B cell (primary cell): ENCODE measurements at regions not wholly inside any gene's neighbourhood (a gene's known extent, or its start where the extent isn't known, plus 50 kb on each side); places are given as distances from the start of the nearest gene placed in this dataset.

Source experiments
- ATAC-seq: fragments of 200-7000 bp; cut with Tn5 transposase; one replicate; pipeline ENCODE4 v1.10.0; 2021; ENCODE audit warnings: low read depth, mild to moderate bottlenecking, moderate number of reproducible peaks, moderate library complexity
- CTCF ChIA-PET: fragments of 350-600 bp; sonication (Branson Sonifier 250); formaldehyde crosslinking; loops from one replicate; lab custom pipeline; 2021; ENCODE audit warnings: antibody characterized with exemption, inconsistent platforms; lab: Charles Lee
- POLR2A ChIA-PET: fragments of 350-600 bp; sonication (Branson Sonifier 250); formaldehyde crosslinking; loops from one replicate; lab custom pipeline; 2021; ENCODE audit warnings: antibody characterized with exemption; lab: Charles Lee
- DNase-seq: peaks from one replicate; pipeline ENCODE4 v3.0.0; 2013
- H2AFZ ChIP-seq: 2 replicates; pipeline ENCODE4 v1.6.1; 2012; ENCODE audit warnings: mild to moderate bottlenecking, low read depth, low read length; ENCODE audit not compliant: insufficient read depth, poor library complexity, severe bottlenecking
- H3K27ac ChIP-seq, 2 donors: 1 replicate in 1 of 2; 2 replicates in 1 of 2; pipeline ENCODE4 v1.5.1; 2012 to 2013; ENCODE audit warnings: low read length in 2 of 2, mild to moderate bottlenecking in 2 of 2, moderate library complexity in 1 of 2
- H3K27me3 ChIP-seq, 4 experiments: fragments of 200-600 bp in 1 of 4; sonication (generic) in 1 of 4; replicated peaks in 1 of 4; 1 replicate in 2 of 4; 2 replicates in 2 of 4; pipeline versions ENCODE4 v1.6.1 to v1.7.0; 2013 to 2016; ENCODE audit warnings: low read length in 3 of 4, mild to moderate bottlenecking in 2 of 4, mixed read lengths in 1 of 4, moderate library complexity in 1 of 4; ENCODE audit not compliant: insufficient read depth in 4 of 4, control insufficient read depth in 3 of 4; ENCODE audit errors: control extremely low read depth in 1 of 4
- H3K36me3 ChIP-seq, 2 experiments: replicated peaks in 1 of 2; 1 replicate in 1 of 2; 2 replicates in 1 of 2; pipeline versions ENCODE4 v1.6.1 to v1.7.1; 2013; ENCODE audit warnings: low read length in 1 of 2; ENCODE audit not compliant: insufficient read depth in 2 of 2, control insufficient read depth in 1 of 2; ENCODE audit errors: control extremely low read depth in 1 of 2, extremely low read depth in 1 of 2
- H3K4me1 ChIP-seq, 2 donors: fragments of 200-600 bp in 1 of 2; sonication (generic) in 1 of 2; 1 replicate in 1 of 2; 2 replicates in 1 of 2; pipeline versions ENCODE4 v1.5.1 to v1.6.1; 2013 to 2017; ENCODE audit warnings: low read length in 2 of 2; ENCODE audit not compliant: control insufficient read depth in 2 of 2, insufficient read depth in 2 of 2
- H3K4me2 ChIP-seq: replicated peaks from 2 replicates; pipeline ENCODE3; 2012; ENCODE audit warnings: mild to moderate bottlenecking, low read depth, low read length; ENCODE audit not compliant: poor library complexity, severe bottlenecking
- H3K4me3 ChIP-seq, 5 experiments: fragments of 200-600 bp in 1 of 5; sonication (generic) in 1 of 5; 1 replicate in 3 of 5; 2 replicates in 2 of 5; pipeline versions ENCODE4 v1.5.1 to v1.7.0; 2011 to 2016; ENCODE audit warnings: low read length in 4 of 5, mild to moderate bottlenecking in 4 of 5, low read depth in 2 of 5, control low read depth in 1 of 5, moderate library complexity in 1 of 5; ENCODE audit not compliant: insufficient read depth in 1 of 5; ENCODE audit errors: control extremely low read depth in 1 of 5, extremely low read depth in 1 of 5
- H3K79me2 ChIP-seq: fragments of 200-600 bp; sonication (generic); one replicate; pipeline ENCODE4 v1.6.0; 2016; ENCODE audit warnings: low read length; ENCODE audit not compliant: control insufficient read depth, insufficient read depth
- H3K9ac ChIP-seq: fragments of 200-600 bp; sonication (generic); 2 replicates; pipeline ENCODE4 v1.6.1; 2017; ENCODE audit warnings: mild to moderate bottlenecking, low read length, moderate library complexity
- H3K9me3 ChIP-seq, 3 donors: one replicate each; pipeline versions ENCODE4 v1.6.1 to v1.7.1; 2013; ENCODE audit warnings: low read length in 2 of 3; ENCODE audit not compliant: control insufficient read depth in 2 of 3, insufficient read depth in 1 of 3; ENCODE audit errors: control extremely low read depth in 1 of 3
- H4K20me1 ChIP-seq: 2 replicates; pipeline ENCODE4 v1.6.0; 2012; ENCODE audit warnings: mild to moderate bottlenecking, low read length; ENCODE audit not compliant: insufficient read depth, control insufficient read depth, poor library complexity, severe bottlenecking
- H3K27ac Mint-ChIP-seq: one replicate; pipeline ENCODE4 v1.8.0; 2021; ENCODE audit warnings: mixed read lengths
- H3K27me3 Mint-ChIP-seq: one replicate; pipeline ENCODE4 v1.8.0; 2021; ENCODE audit warnings: mixed read lengths
- H3K4me1 Mint-ChIP-seq: one replicate; pipeline ENCODE4 v1.8.0; 2021; ENCODE audit warnings: mixed read lengths
- H3K4me3 Mint-ChIP-seq: one replicate; pipeline ENCODE4 v1.8.0; 2021; ENCODE audit warnings: mixed read lengths
- H3K9me3 Mint-ChIP-seq: one replicate; pipeline ENCODE4 v1.8.0; 2022; ENCODE audit warnings: mixed read lengths; ENCODE audit not compliant: insufficient read depth
- CTCF ChIP-seq: fragments of 200-600 bp; IDR thresholded peaks from one replicate; pipeline ENCODE4 v1.8.0; 2022; ENCODE audit warnings: antibody characterized with exemption, mild to moderate bottlenecking
- EZH2 ChIP-seq: IDR thresholded peaks from 2 replicates; pipeline ENCODE4 v1.6.1; 2012; ENCODE audit warnings: borderline replicate concordance, low read depth, mild to moderate bottlenecking, moderate library complexity, low read length; ENCODE audit not compliant: insufficient read depth, poor library complexity, severe bottlenecking
- WGBS: methylation state at CpG from one replicate; pipeline ENCODE4 v1.1.5; 2013; ENCODE audit warnings: missing lambda C conversion rate; ENCODE audit not compliant: insufficient coverage; 5-methylcytosine and 5-hydroxymethylcytosine counted together
- intact Hi-C: fragments of 100-400 bp; cut with micrococcal nuclease; formaldehyde crosslinking; loops from one replicate; pipeline ENCODE4 v1.10.0; 2022

- ATAC-seq (no peak), DNase-seq (no peak)
- intact Hi-C loops: no loop called here
- Histone ChIP-seq H4K20me1 (no peaks in the 10 kb centered on the region), H3K79me2 (no peaks in the 10 kb centered on the region), H2AFZ (no peak overlapping the region), H3K9ac (no peak overlapping the region), H3K4me3 (no peak overlapping the region), H3K9me3 (peaks cover 0 to 6% (median 0%) of the 10 kb centered on the region in 3 donors), H3K27me3 (no peaks in the 10 kb centered on the region), H3K27ac (no peak overlapping the region), H3K4me1 (no peaks in the 10 kb centered on the region), H3K36me3 (no peaks in the 10 kb centered on the region), H3K4me2 (no peak overlapping the region)
- no peak overlapping the region for H3K4me3 Mint-ChIP-seq
- ChIA-PET POLR2A (no interaction called here), CTCF (no interaction called here)
- no peaks in the 10 kb centered on the region for H3K27me3 Mint-ChIP-seq
- WGBS: no CpG with 5 or more reads among the region's 2 CpGs
- H3K27ac Mint-ChIP-seq: no peak overlapping the region
- no peaks in the 10 kb centered on the region for H3K9me3 Mint-ChIP-seq
- H3K4me1 Mint-ChIP-seq: no peaks in the 10 kb centered on the region
- TF ChIP-seq EZH2: no peak
- no peak for TF ChIP-seq CTCF
Measured at GRCh38 chr17:52636443-52636842, 477.9 kb upstream of the CA10 start.

GRCh38 chr17:52606590-52606989, 448.1 kb upstream of the CA10 start:
- Mint-ChIP-seq H3K9me3 (no peaks in the 10 kb centered on the region), H3K4me1 (no peaks in the 10 kb centered on the region), H3K27ac (no peak overlapping the region), H3K4me3 (no peak overlapping the region), H3K27me3 (no peaks in the 10 kb centered on the region)
- POLR2A ChIA-PET: no interaction called here
- intact Hi-C loops: no loop called here
- no peak overlapping the region for H2AFZ ChIP-seq
- DNase-seq (no peak), ATAC-seq (no peak)
- WGBS: no CpG with 5 or more reads among the region's 2 CpGs
- H3K4me3 ChIP-seq: no peak overlapping the region
- no peaks in the 10 kb centered on the region for H3K79me2 ChIP-seq
- no peak for TF ChIP-seq EZH2
- no peak for TF ChIP-seq CTCF
- no peak overlapping the region for H3K4me2 ChIP-seq
- CTCF ChIA-PET: no interaction called here
- H4K20me1 ChIP-seq: no peaks in the 10 kb centered on the region
- H3K4me1 ChIP-seq: no peaks in the 10 kb centered on the region
- H3K36me3 ChIP-seq: no peaks in the 10 kb centered on the region
- H3K27me3 ChIP-seq: no peaks in the 10 kb centered on the region
- peaks cover 0 to 4% (median 0%) of the 10 kb centered on the region in 3 donors for H3K9me3 ChIP-seq
- H3K27ac ChIP-seq: no peak overlapping the region
- no peak overlapping the region for H3K9ac ChIP-seq
